Stimulated activated CD8-positive, alpha-beta memory T cell treated with anti-CD3 and anti-CD28 coated beads, Interleukin-15, amount 100 ng/mL, for 24 hours (primary cell): ENCODE measurements at regions not wholly inside any gene's neighbourhood (a gene's known extent, or its start where the extent isn't known, plus 50 kb on each side); places are given as distances from the start of the nearest gene placed in this dataset.
"Not testable (repeated sequence)": the region's sequence is repeated elsewhere in the genome, so short reads cannot be mapped to it uniquely, and the experiment has no call there.

ENCODE experiments used
- DNase-seq: peaks from one replicate; pipeline ENCODE4 v3.0.0-alpha.2; 2020; ENCODE audit warnings: low read depth

- DNase-seq: no peak
Observed at GRCh38 chr6:21710216-21710615, 116.7 kb downstream of the SOX4 start.

GRCh38 chr6:21710908-21711627 lies 117.5 kb downstream of the SOX4 start:
- DNase-seq: no peak

GRCh38 chr6:21712213-21712612 lies 118.7 kb downstream of the SOX4 start:
- no peak for DNase-seq

DNA sequence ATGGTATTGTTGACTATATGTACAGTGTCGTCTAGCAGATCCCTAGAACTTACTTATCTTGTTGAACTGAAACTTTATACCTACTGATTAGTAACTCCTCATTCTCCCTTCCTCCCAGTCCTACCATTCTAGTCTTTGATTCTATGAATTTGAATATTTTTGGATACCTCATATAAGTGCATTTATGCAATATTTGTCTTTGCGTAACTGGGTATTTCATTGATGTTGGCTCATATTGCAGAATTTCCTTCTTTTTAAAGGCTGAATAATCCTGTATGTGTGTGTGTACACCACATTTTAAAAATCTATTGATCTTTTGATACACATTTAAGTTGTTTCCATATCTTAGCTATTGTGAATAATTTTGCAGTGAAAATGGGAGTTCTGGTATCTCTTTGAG lies 119.9 kb downstream of the SOX4 start:
- DNase-seq: no peak

GRCh38 chr6:21715180-21715579 lies 121.6 kb downstream of the SOX4 start:
- no peak for DNase-seq

GRCh38 chr6:21722510-21722909 lies 129.0 kb downstream of the SOX4 start:
- no peak for DNase-seq

- no peak for DNase-seq
Observed at GRCh38 chr6:21726676-21727075, 133.1 kb downstream of the SOX4 start.

- DNase-seq: no peak
Observed at GRCh38 chr6:21728141-21728540, 134.6 kb downstream of the SOX4 start.

DNA sequence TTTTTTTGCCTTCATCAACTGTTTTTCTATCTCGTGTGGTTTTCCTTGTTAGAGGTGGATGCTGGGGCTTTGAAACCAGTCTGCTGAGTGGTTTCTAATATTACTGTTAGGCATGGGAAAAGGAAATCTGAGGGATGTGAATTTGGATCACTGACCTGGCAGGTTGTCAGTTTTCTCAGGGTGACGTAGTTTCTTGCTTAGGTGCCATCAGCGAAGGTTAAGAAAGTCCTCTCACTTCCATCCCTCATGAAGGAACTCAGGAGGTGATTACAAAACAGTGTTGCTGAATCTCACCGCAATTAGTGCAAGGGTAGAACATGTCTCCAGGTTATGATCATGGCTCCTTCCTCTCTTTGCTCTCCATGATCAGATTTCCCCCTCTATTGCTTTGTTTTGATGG lies 135.9 kb downstream of the SOX4 start:
- no peak for DNase-seq

DNA sequence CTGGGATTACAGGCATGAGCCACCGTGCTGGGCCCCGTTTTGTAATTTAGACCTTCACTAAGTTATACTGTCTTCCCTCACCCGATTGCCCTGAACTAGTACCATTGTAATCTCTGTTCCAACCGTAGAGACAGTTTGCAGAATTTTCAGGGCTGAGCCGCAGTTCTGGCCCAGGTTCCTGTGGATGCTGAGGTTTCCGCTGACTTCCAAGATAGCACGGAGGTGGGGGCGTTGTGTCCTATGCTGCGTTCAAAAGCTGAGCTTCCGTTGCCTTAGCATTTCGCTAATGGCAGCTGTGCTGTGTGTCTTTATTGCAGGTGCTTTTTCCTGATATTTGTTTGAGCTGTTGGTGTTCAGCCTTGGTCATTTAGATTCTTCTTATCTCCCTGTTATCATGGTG lies 137.0 kb downstream of the SOX4 start:
- no peak for DNase-seq

DNA sequence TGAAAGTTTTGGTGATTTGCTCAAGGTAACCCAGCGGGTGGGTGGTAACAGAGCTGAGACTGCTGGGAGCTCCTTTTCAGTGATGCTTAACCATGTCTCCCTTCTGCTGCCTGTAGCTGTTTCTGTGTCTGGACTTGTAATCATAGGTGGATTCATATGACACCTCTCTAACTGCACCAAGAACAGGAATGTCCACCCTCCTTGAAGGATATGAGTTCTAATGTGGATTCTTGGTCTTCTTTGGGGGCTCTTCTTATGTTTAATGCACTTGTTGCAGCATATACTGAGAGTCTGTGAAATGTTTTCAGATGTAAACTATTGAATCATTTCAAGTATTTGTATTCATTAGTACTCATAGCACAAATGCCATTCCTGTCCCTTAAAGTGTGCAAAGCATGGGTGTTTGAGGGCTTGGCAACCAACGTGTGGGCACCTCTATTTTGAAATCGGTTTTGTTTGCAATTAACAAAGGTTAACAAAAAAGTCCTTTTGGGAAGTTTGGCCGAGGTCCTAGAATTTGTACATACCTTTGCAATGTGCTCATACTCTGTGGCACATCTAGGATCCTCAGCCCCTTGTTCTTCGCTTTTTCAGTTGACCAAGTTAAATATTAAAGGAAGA lies 138.0 kb downstream of the SOX4 start:
- no peak for DNase-seq

GRCh38 chr6:21732032-21732730 lies 138.6 kb downstream of the SOX4 start:
- DNase-seq: not testable (repeated sequence)

- DNase-seq: no peak
Observed at GRCh38 chr6:21732731-21733130, 139.2 kb downstream of the SOX4 start.

DNA sequence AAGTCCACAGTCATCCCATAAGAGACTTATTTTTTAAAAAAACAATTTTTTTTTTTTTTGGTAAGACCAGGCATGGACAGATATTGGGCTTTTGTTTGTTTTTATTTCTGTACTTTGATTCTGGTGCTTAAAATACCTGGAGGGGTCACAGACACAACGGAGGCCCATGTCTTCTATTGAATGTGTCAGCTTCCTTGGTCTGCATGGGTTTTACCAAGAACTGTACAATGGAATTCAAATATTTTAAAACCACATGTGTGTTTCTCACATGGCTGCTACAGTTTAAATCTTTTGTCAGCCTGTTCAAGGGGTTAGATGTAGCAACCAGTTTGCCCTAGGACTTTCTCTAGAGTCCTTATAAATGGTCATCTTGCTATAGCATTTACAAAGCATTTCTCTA lies 139.8 kb downstream of the SOX4 start:
- DNase-seq: no peak

GRCh38 chr6:21734204-21734603 lies 140.7 kb downstream of the SOX4 start:
- DNase-seq: no peak

DNA sequence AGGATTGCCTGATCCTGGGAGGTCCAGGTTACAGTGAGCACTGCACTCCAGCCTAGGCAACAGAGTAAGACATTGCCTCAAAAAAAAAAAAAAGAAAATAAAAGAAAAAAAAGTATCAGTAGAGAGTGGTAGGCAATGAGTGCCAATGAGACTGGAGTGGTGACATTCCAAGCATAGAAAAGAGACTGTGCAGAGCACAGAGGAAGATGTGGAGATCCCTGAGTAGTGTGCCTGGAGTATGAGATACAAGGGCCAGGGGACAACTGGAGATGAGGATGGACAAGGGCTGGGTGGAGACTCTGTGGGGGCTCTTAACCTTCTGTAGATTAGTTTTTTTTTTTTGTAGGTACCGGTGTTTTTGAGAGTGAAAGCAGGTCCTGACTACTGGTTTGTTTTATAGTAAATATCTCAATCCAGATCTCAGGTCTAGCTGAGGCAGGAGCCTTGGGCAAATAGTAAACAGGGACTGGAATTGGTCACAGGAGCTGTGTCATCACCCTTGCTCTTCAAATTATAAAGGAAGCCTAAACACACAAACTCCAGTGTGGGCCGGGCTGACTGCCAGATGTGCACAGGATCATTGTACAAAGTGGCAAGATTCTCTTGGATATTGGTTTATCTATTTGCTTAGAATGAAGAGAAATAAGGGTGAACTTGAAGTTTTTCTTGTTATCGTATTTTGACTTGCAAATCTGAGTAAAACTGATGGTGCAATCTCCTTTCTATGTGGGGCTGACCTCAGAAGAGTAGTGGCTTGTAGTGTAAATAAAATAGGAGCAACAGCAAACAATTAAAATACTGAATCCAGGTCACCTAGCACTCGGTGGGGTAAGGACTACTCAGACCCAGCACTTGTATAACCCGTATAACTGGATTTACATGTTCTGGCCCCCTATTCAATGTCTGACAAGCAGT lies 144.9 kb downstream of the SOX4 start:
- DNase-seq: no peak

DNA sequence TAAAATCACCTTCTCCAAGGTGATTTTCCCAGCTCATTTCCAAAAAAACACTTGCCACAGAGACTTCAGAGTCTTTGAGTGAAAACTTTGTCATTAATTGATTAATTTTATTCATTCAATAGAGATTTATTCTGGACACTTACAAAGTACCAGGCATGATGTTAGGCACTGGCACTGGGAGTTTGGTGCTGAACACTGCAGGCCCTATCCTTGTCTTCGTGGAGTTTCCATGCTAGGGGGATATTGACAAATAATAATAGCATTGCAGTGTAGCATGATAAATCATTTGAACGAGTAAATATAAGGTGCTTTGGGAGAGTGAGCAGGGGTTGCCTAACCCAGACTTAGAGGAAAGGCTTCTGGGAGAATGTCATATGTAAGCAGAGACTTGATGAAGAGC lies 145.7 kb downstream of the SOX4 start:
- DNase-seq: no peak

- DNase-seq: no peak
Observed at GRCh38 chr6:21739838-21740237, 146.3 kb downstream of the SOX4 start.

- no peak for DNase-seq
Observed at GRCh38 chr6:21740376-21741124, 147.0 kb downstream of the SOX4 start.

DNA sequence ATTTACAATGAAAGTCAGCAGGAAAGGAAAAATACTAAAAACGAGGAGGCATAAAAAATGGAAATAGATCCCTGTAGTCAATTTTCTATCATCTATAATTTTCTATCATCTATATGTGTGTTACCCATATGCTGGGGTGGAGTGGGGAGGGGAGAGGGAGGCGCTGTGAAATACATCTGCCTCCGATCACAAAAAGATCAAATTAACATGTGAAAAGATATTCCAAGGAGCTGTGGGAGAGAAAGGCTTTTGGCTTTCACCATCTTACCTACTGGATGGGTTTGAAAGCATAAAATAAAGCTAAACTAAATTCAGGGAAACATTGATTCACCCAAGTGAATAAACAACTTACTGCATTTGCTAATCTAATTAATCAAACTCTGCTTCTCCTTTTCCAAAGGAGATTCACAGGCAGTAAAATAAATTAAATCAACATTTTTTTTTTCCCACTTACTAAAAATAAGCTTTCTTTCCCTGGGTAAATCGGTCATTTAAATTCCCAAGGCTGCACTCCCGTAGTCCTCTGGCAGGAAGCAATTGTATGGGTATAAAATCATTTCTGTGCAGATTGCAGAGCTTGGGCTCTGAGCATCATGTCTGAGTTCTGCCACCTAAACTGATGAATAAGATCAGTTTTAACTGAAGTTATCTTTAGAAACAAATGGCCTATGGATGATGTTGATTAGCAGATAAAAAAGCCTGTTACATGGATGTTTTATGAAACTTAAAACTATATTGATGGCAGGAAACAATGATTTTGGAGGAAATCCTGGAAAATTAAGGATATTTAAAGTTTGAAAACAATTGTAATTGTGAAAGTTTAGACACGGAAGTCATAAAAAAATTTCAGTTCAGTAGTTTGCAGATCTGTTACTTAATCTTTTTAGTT lies 147.9 kb downstream of the SOX4 start:
- DNase-seq: no peak

DNA sequence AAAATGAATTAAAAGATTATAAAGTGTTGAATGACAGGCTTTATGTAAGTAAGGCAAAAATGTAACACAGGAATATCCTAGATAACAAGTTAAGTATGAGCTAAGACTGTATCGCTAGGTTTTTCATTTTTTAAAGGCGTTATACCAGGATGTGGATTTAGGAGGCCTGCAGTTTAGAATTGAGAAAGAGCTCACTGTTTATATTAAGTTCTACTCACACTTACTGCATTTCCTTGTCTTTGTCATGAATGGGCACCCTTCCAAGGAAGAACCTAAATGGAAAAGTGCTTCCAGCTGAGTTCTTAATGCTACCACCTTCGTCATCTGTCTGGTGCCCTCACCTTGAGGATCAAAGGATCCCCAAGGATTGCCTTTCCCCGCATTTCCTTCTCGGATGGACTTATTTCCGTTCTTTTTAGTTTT lies 148.7 kb downstream of the SOX4 start:
- no peak for DNase-seq
